Psoas muscle (tissue), 7 donors: ENCODE measurements at regions not wholly inside any gene's neighbourhood (a gene's known extent, or its start where the extent isn't known, plus 50 kb on each side); places are given as distances from the start of the nearest gene placed in this dataset.

Source experiments
- ATAC-seq, 4 donors: fragments of 200-7000 bp; cut with Tn5 transposase; one replicate each; pipeline ENCODE4 v1.9.1; 2020; ENCODE audit warnings: moderate library complexity in 3 of 4, mild to moderate bottlenecking in 2 of 4
- DNase-seq, 2 donors: peaks; one replicate each; pipeline ENCODE4 v3.0.0-alpha.2; 2020
- H3K27ac ChIP-seq: fragments of 200-600 bp; one replicate; pipeline ENCODE4 v1.8.0; 2022
- H3K27me3 ChIP-seq, 3 donors: fragments of 200-600 bp in 1 of 3; one replicate each; pipeline versions ENCODE4 v1.6.1 to v1.8.0; 2013 to 2022; ENCODE audit warnings: low read length in 2 of 3, mild to moderate bottlenecking in 2 of 3, moderate library complexity in 1 of 3; ENCODE audit not compliant: insufficient read depth in 3 of 3
- H3K36me3 ChIP-seq, 2 donors: fragments of 200-600 bp in 1 of 2; one replicate each; pipeline versions ENCODE4 v1.6.1 to v1.8.0; 2013 to 2022; ENCODE audit warnings: low read depth in 1 of 2, mild to moderate bottlenecking in 1 of 2, moderate library complexity in 1 of 2; ENCODE audit not compliant: insufficient read depth in 1 of 2
- H3K4me1 ChIP-seq: fragments of 200-600 bp; one replicate; pipeline ENCODE4 v1.8.0; 2022
- H3K4me3 ChIP-seq: fragments of 200-600 bp; one replicate; pipeline ENCODE4 v1.8.0; 2022; ENCODE audit warnings: mild to moderate bottlenecking
- H3K9me3 ChIP-seq: fragments of 200-600 bp; one replicate; pipeline ENCODE4 v1.8.0; 2022
- WGBS, 3 donors: extraction: QIAGEN DNeasy Blood & Tissue Kit; methylation state at CpG; one replicate each; pipeline versions ENCODE4 v1.1.6 to v1.1.7; 2013; 5-methylcytosine and 5-hydroxymethylcytosine counted together
- intact Hi-C, 2 donors: fragments of 100-400 bp; cut with DNase I; formaldehyde crosslinking; loops; one replicate each; pipeline versions ENCODE4 v1.11.0 to v1.14.2; 2022
- TF ChIP-seq, protein P1 (sequence below): fragments of 200-600 bp; IDR thresholded peaks from one replicate; pipeline ENCODE4 v1.8.0; 2022; ENCODE audit warnings: antibody characterized with exemption
- donor health status: healthy with polysubstance abuse.
- donor health status: DM: no; HTN: no; CAD: no; lungs with moderate emphysema.
- donor health status: Bipolar disorder and iron deficiency.
- donor health status: healthy.
- donor health status: DM: yes; HTN: yes; CAD: no.
- donor health status: DM: no; HTN: no; CAD: no.
- donor health status: DM: yes; HTN: yes; CAD: no.

DNA sequence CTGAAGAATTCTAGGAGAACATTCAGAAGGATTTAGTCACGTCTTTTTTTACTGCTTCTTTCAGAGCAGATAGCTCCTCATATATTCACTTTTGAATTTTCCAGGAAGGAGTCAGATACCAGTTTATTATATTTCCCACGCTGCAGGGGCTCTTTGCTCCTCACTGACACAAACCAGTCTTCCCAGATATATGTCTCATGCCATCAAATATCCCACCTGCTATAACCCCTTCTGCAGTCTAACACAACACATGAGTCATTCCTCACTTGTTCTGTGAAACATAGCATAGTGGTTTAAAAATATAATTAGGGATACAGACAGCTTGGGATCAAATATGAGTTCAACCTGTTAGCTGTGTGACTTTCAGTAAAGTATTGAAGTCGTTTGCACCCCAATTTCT is 251.7 kb upstream of the DPYD start:
- Histone ChIP-seq H3K27me3 (no peaks in the 10 kb centered on the region), H3K27ac (no peak overlapping the region), H3K4me3 (no peak overlapping the region), H3K9me3 (no peaks in the 10 kb centered on the region), H3K4me1 (no peaks in the 10 kb centered on the region), H3K36me3 (no peaks in the 10 kb centered on the region)
- TF ChIP-seq, protein P1, sequence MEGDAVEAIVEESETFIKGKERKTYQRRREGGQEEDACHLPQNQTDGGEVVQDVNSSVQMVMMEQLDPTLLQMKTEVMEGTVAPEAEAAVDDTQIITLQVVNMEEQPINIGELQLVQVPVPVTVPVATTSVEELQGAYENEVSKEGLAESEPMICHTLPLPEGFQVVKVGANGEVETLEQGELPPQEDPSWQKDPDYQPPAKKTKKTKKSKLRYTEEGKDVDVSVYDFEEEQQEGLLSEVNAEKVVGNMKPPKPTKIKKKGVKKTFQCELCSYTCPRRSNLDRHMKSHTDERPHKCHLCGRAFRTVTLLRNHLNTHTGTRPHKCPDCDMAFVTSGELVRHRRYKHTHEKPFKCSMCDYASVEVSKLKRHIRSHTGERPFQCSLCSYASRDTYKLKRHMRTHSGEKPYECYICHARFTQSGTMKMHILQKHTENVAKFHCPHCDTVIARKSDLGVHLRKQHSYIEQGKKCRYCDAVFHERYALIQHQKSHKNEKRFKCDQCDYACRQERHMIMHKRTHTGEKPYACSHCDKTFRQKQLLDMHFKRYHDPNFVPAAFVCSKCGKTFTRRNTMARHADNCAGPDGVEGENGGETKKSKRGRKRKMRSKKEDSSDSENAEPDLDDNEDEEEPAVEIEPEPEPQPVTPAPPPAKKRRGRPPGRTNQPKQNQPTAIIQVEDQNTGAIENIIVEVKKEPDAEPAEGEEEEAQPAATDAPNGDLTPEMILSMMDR, result no peak
- DNase-seq (no peak), ATAC-seq (no peak)
- WGBS, 3 donors, result 49 to 59% (median 56%) methylated on average over 3 of the region's 3 CpGs
- intact Hi-C loops, result no loop called here

- ATAC-seq, result no peak
- no peak overlapping the region for H3K27ac ChIP-seq
- no peaks in the 10 kb centered on the region for H3K4me1 ChIP-seq
- H3K4me3 ChIP-seq, result no peak overlapping the region
- H3K9me3 ChIP-seq, result no peaks in the 10 kb centered on the region
- 70 to 80% (median 73%) methylated on average over 2 of the region's 2 CpGs for WGBS, 3 donors
- DNase-seq, result no peak
- intact Hi-C loops, result no loop called here
- H3K36me3 ChIP-seq, result no peaks in the 10 kb centered on the region
- TF ChIP-seq, protein P1, result no peak
- no peaks in the 10 kb centered on the region for H3K27me3 ChIP-seq
Measured at GRCh38 chr1:98172022-98172421, 251.2 kb upstream of the DPYD start.

- ATAC-seq (no peak), DNase-seq (no peak)
- Histone ChIP-seq H3K36me3 (no peaks in the 10 kb centered on the region), H3K27me3 (no peaks in the 10 kb centered on the region), H3K9me3 (no peaks in the 10 kb centered on the region), H3K27ac (no peak overlapping the region), H3K4me1 (no peaks in the 10 kb centered on the region), H3K4me3 (no peak overlapping the region)
- WGBS, 3 donors, result 84 to 86% (median 86%) methylated on average over 4 of the region's 4 CpGs
- TF ChIP-seq, protein P1, result no peak
- intact Hi-C loops, result no loop called here
Measured at GRCh38 chr1:98164509-98164908, 243.7 kb upstream of the DPYD start.

DNA sequence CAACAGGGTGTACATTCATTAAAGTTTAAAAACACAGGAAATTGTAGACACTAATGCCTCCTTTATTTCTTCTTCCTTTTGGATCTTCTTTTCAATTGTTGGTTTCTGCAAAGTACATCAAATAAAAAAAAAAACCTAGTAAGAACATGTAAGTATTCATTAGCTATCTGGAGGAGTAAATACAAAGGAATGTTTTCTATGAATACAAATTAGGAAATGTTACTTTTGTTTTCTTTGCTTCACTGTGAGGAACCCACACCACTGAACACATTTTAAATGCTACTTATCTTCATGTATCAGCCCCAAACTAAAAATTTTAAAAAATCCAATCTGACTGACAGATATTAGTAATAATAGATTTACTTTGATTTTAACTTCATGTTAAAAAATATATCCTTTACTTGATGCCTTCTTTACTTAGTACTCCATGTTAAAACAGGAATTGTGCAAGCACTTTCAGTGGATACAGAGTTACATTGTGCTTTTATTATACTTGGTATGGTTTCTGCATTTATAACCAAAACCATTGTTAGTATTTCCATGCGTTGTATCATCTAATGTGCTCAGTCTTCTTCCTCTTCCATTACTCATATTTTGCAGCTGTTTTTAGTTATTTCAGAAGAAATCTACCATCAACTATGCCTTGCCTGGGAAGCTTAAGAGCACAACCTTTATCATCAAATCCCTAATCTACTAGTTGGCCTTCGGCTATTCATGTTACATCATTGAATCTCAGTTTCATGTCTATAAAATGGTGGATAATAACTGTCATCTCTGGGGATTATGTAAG is 236.9 kb upstream of the DPYD start:
- Histone ChIP-seq H3K27ac (no peak overlapping the region), H3K9me3 (no peaks in the 10 kb centered on the region), H3K4me1 (no peaks in the 10 kb centered on the region), H3K36me3 (no peaks in the 10 kb centered on the region), H3K4me3 (no peak overlapping the region), H3K27me3 (no peaks in the 10 kb centered on the region)
- 58 to 68% (median 67%) methylated on average over 2 of the region's 2 CpGs for WGBS, 3 donors
- intact Hi-C loops, result no loop called here
- TF ChIP-seq, protein P1, result no peak
- no peak for DNase-seq
- no peak for ATAC-seq

GRCh38 chr1:98147280-98147679 is 226.4 kb upstream of the DPYD start:
- Histone ChIP-seq H3K36me3 (no peaks in the 10 kb centered on the region), H3K4me1 (no peaks in the 10 kb centered on the region), H3K4me3 (no peak overlapping the region), H3K9me3 (peaks cover 3% of the 10 kb centered on the region), H3K27ac (no peak overlapping the region), H3K27me3 (no peaks in the 10 kb centered on the region)
- intact Hi-C loops, result no loop called here
- ATAC-seq (no peak), DNase-seq (no peak)
- TF ChIP-seq, protein P1, result no peak
